ENCODE measurements at regions not wholly inside any gene's neighbourhood (a gene's known extent, or its start where the extent isn't known, plus 50 kb on each side); places are given as distances from the start of the nearest gene placed in this dataset.

GRCh38 chr3:148588291-148588690, 109.4 kb upstream of the AGTR1 start:
- intact Hi-C loops (cut with DNase I; ENCODE audit: low total_unique reads), result no loop called here
- Histone ChIP-seq H3K27ac (no peak overlapping the region), H3K4me3 (no peak overlapping the region), H3K27me3 (no peaks in the 10 kb centered on the region), H3K4me1 (no peaks in the 10 kb centered on the region), H3K9me3 (no peaks in the 10 kb centered on the region), H3K36me3 (no peaks in the 10 kb centered on the region)
- no peak for DNase-seq (ENCODE audit: low spot score in 2 of 2)
- TF ChIP-seq, protein P1, sequence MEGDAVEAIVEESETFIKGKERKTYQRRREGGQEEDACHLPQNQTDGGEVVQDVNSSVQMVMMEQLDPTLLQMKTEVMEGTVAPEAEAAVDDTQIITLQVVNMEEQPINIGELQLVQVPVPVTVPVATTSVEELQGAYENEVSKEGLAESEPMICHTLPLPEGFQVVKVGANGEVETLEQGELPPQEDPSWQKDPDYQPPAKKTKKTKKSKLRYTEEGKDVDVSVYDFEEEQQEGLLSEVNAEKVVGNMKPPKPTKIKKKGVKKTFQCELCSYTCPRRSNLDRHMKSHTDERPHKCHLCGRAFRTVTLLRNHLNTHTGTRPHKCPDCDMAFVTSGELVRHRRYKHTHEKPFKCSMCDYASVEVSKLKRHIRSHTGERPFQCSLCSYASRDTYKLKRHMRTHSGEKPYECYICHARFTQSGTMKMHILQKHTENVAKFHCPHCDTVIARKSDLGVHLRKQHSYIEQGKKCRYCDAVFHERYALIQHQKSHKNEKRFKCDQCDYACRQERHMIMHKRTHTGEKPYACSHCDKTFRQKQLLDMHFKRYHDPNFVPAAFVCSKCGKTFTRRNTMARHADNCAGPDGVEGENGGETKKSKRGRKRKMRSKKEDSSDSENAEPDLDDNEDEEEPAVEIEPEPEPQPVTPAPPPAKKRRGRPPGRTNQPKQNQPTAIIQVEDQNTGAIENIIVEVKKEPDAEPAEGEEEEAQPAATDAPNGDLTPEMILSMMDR (IDR thresholded peaks at IDR 0.05), result no peak

DNA sequence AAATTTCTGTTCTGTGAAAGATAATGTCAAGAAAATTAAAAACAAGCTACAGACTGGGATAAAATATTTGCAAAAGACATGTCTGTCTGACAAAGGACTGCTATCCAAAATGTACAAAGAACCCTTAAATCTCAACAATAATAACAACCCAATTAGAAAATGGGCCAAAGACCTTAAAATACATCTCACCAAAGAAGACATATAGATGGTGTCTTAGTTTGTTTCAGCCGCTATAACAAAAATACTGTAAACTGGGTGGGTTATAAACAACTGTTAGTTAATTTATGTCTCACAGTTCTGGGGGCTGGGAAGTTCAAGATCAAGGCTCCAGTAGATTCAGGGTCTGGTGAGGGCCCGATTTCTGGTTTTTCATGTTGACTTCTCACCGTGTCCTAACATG, 106.2 kb upstream of the AGTR1 start:
- no peak for TF ChIP-seq POLR2A (IDR thresholded peaks at IDR 0.05)
- TF ChIP-seq, protein P1 (IDR thresholded peaks at IDR 0.05), result no peak
- no peak for TF ChIP-seq POLR2AphosphoS5 (IDR thresholded peaks at IDR 0.05)
- Histone ChIP-seq H3K27ac (no peak overlapping the region), H3K36me3 (no peaks in the 10 kb centered on the region), H3K4me3 (no peak overlapping the region), H3K9me3 (no peaks in the 10 kb centered on the region), H3K27me3 (no peaks in the 10 kb centered on the region), H3K4me1 (no peaks in the 10 kb centered on the region)
- intact Hi-C loops (cut with DNase I; ENCODE audit: low total_unique reads), result no loop called here
- no peak for DNase-seq (ENCODE audit: low spot score in 2 of 2)

DNA sequence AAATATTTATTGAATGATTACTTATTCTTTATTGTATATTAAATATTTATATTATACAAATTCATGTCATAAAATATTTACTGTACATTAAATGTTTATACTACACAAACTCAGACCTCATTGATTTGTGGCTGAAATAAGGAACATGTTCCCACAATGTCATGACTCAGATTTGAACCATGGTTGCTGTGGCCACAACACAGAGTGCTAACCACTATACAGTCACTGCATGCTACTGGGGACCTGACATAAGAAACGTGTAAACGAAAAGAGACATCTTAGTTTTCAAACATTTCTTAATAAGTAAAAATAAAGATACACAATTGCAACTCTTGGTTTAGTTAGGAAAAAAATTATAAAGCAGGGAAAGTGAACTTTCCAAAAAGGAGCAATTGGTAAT, 99.1 kb upstream of the AGTR1 start:
- H3K4me1 ChIP-seq, result no peaks in the 10 kb centered on the region
- no peaks in the 10 kb centered on the region for H3K27me3 ChIP-seq
- intact Hi-C loops (cut with DNase I; ENCODE audit: low total_unique reads), result no loop called here
- no peaks in the 10 kb centered on the region for H3K36me3 ChIP-seq
- no peak for DNase-seq (ENCODE audit: low spot score in 2 of 2)
- TF ChIP-seq POLR2A (IDR thresholded peaks at IDR 0.05) (no peak), POLR2AphosphoS5 (IDR thresholded peaks at IDR 0.05) (no peak)
- TF ChIP-seq, protein P1 (IDR thresholded peaks at IDR 0.05), result no peak
- no peak overlapping the region for H3K27ac ChIP-seq
- H3K4me3 ChIP-seq, result no peak overlapping the region
- no peaks in the 10 kb centered on the region for H3K9me3 ChIP-seq

DNA sequence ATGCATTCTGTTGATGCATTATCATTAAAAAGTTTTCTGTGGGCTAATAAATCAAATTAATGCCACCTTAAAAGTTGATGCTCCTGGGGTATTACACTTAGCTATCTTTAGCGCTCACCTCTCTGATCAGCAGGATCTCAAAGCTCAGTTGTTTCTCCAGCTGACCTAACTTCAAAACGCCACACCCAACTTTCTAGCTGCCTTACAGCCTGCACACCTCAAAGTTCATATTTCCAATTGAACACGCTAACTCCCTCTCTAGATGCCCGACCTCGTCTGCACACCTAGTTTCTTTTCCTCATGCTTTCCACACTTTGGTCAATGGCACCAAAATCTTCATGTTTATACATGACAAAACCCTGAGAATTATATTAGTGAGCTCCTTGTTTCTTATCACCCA, 98.2 kb upstream of the AGTR1 start:
- H3K4me1 ChIP-seq, result no peaks in the 10 kb centered on the region
- no peak overlapping the region for H3K27ac ChIP-seq
- no peak overlapping the region for H3K4me3 ChIP-seq
- no peaks in the 10 kb centered on the region for H3K9me3 ChIP-seq
- no peak for DNase-seq (ENCODE audit: low spot score in 2 of 2)
- H3K36me3 ChIP-seq, result no peaks in the 10 kb centered on the region
- intact Hi-C loops (cut with DNase I; ENCODE audit: low total_unique reads), result no loop called here
- TF ChIP-seq POLR2A (IDR thresholded peaks at IDR 0.05) (no peak), POLR2AphosphoS5 (IDR thresholded peaks at IDR 0.05) (no peak)
- TF ChIP-seq, protein P1 (IDR thresholded peaks at IDR 0.05), result no peak
- no peaks in the 10 kb centered on the region for H3K27me3 ChIP-seq

DNA sequence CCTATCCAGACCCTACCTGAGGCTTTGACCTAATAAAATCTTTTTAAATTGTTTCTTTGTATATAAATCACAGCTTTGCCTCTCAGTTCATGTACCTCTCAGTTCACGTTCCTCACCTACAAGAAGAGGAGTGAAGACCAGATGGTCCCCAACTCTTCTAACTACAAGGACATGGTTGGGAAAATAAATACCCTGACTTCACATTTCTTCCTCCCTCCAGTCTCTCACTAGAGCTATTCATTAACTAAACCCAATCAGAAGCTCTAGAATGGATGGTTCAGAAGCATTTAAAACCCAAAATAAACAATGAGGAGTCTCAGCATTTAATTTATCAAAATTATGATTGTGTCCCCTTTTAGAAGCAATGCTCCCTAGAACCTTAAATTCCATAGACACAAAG, 97.3 kb upstream of the AGTR1 start:
- no peak for DNase-seq (ENCODE audit: low spot score in 2 of 2)
- Histone ChIP-seq H3K9me3 (no peaks in the 10 kb centered on the region), H3K27me3 (no peaks in the 10 kb centered on the region), H3K4me1 (no peaks in the 10 kb centered on the region), H3K4me3 (no peak overlapping the region), H3K27ac (no peak overlapping the region), H3K36me3 (no peaks in the 10 kb centered on the region)
- TF ChIP-seq, protein P1 (IDR thresholded peaks at IDR 0.05), result no peak
- TF ChIP-seq POLR2AphosphoS5 (IDR thresholded peaks at IDR 0.05) (no peak), POLR2A (IDR thresholded peaks at IDR 0.05) (no peak)
- intact Hi-C loops (cut with DNase I; ENCODE audit: low total_unique reads), result no loop called here

Data from breast epithelium (tissue), 4 donors.